ENCODE measurements at regions not wholly inside any gene's neighbourhood (a gene's known extent, or its start where the extent isn't known, plus 50 kb on each side); places are given as distances from the start of the nearest gene placed in this dataset.

DNA sequence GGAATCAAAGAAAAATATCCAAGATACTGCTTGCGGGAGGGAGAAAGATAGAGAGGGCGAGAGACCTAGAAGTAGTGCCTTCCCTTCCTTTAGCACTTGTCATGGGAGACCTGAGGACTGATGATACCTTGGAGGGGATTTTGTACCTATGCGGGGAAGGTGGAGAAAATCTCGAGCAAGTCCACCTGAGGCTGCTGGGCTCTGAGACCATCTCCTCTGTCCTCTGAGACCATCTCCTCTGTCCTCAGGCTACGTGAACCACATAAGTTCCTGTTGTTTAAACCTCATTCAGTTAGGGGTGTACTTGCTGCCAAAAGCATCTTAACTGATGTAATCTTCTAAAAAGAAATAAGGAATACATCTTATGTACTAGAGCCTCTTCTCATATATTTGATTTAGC, 164.9 kb downstream of the NR2F2 start:
- TF ChIP-seq, protein P1, sequence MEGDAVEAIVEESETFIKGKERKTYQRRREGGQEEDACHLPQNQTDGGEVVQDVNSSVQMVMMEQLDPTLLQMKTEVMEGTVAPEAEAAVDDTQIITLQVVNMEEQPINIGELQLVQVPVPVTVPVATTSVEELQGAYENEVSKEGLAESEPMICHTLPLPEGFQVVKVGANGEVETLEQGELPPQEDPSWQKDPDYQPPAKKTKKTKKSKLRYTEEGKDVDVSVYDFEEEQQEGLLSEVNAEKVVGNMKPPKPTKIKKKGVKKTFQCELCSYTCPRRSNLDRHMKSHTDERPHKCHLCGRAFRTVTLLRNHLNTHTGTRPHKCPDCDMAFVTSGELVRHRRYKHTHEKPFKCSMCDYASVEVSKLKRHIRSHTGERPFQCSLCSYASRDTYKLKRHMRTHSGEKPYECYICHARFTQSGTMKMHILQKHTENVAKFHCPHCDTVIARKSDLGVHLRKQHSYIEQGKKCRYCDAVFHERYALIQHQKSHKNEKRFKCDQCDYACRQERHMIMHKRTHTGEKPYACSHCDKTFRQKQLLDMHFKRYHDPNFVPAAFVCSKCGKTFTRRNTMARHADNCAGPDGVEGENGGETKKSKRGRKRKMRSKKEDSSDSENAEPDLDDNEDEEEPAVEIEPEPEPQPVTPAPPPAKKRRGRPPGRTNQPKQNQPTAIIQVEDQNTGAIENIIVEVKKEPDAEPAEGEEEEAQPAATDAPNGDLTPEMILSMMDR (IDR thresholded peaks at IDR 0.05; ENCODE audit: insufficient read depth, low read depth, low read length): no peak

DNA sequence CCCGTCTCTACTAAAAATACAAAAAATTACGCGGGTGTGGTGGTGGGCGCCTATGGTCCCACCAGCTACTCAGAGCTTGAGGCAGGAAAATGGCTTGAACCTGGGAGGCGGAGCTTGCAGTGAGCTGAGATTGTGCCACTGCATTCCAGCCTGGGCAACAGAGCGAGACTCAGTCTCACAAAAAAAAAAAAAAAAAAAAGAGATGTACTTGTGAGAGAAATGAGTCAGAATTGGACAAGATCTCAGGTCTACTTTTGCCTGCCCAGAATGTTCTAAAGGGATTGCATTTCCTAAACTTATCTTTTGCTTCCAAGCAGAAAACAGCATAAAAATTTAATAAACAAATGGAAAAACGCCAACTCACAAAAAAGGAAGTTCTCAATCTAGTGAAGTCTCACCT, 167.5 kb downstream of the NR2F2 start:
- H3K4me3 ChIP-seq (ENCODE audit: low read depth, low read length): no peak overlapping the region
- no peak for DNase-seq (ENCODE audit: low read depth)
- TF ChIP-seq, protein P1 (IDR thresholded peaks at IDR 0.05; ENCODE audit: insufficient read depth, low read depth, low read length): no peak

More for the DNA sequence above, 164.9 kb downstream of the NR2F2 start:
- DNase-seq (ENCODE audit: low read depth): no peak
- H3K4me3 ChIP-seq (ENCODE audit: low read depth, low read length): no peak overlapping the region

DNA sequence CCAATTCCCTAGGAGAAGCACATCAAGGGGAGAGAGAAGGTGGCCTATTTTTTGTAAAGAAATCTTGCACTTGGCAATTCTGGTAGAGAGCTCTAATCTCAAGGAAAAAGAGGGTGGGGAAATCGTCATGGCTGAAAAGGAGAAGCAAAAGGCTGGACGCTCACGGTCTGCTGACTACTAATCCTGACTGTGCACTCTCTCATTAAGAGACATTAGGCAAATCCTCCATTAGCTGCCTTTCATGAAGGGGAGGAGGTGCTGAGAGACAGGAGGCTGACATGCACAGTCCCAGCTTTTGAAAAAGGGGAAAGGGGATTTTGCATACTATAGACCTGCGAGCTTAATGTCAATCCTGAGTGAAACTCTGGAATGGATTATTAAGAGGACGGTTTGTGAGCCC, 170.0 kb downstream of the NR2F2 start:
- no peak for DNase-seq (ENCODE audit: low read depth)
- TF ChIP-seq, protein P1 (IDR thresholded peaks at IDR 0.05; ENCODE audit: insufficient read depth, low read depth, low read length): no peak
- no peak overlapping the region for H3K4me3 ChIP-seq (ENCODE audit: low read depth, low read length)

DNA sequence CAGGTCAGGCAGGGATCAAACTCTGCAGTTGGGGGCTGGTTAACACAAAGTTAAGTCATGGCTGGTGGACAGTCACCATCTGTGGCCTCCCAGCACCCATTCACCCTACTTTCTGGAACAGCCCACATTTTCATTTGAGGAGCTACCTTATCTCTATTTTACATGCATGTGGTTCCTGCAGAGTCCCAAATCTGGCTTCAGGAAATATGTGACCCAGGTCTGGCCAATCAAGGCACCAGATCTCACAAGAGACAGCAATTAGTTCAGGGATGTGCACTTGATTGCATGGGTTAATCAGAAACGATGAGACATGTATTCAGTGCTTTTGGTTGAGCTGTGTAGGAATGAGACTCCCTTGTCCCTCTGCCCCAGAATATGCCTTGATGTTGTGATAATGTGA, 170.9 kb downstream of the NR2F2 start:
- no peak overlapping the region for H3K4me3 ChIP-seq (ENCODE audit: low read depth, low read length)
- TF ChIP-seq, protein P1 (IDR thresholded peaks at IDR 0.05; ENCODE audit: insufficient read depth, low read depth, low read length): no peak
- no peak for DNase-seq (ENCODE audit: low read depth)

DNA sequence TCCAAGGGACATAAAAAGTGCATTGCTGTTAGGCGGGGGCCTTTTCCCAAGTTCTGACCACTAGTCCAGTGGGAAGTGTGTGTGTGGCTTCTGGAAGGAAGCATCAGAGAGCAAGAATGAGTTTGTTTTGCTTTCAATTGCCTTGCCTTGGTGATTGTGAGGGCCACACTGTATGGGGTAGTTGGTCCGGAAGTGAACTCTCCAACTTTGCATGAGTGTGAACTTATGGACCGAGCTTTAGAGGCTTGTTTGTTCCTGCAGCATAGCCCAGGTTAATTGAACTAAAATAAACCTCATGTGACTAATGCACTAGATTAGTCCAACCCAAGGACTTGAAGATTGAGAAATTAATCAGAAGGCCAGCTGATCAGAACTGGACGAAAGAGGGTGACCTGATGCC, 171.7 kb downstream of the NR2F2 start:
- H3K4me3 ChIP-seq (ENCODE audit: low read depth, low read length): no peak overlapping the region
- TF ChIP-seq, protein P1 (IDR thresholded peaks at IDR 0.05; ENCODE audit: insufficient read depth, low read depth, low read length): no peak
- DNase-seq (ENCODE audit: low read depth): no peak

DNA sequence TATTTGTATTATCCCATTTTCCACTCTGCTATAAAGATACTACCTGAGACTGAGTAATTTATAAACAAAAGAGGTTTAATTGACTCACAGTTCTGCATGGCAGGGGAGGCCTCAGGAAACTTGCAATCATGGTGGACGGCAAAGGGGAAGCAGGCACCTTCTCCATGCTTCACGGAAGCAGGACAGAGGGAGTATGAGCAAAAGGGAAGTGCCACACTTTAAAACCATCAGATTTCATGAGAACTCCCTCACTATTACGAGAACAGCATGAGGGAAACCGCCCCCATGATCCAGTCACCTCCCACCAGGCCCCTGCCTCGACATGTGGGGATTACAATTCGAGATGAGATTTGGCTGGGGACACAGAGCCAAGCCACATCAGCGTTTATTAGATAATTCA, 172.8 kb downstream of the NR2F2 start:
- DNase-seq (ENCODE audit: low read depth): no peak
- TF ChIP-seq, protein P1 (IDR thresholded peaks at IDR 0.05; ENCODE audit: insufficient read depth, low read depth, low read length): no peak
- no peak overlapping the region for H3K4me3 ChIP-seq (ENCODE audit: low read depth, low read length)

DNA sequence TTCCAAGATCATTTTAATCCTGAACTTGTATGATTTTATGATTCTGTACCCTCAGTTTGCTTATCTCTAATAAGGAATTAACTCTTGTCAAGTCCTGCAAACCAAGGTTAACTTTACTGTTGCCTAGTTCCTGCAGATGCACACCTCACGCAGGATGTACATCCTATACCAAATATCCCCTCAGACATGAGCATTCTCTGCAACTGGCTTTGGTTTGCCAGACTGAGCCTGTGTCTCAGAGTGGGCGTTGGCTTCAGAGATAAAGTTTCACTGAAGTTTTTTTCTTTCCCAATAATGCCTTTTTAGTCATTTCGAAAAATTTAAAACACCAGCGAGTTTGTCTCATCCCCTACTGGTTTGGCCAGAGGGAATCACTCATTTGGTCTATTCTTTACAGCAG, 173.9 kb downstream of the NR2F2 start:
- DNase-seq (ENCODE audit: low read depth): no peak
- TF ChIP-seq, protein P1 (IDR thresholded peaks at IDR 0.05; ENCODE audit: insufficient read depth, low read depth, low read length): no peak
- no peak overlapping the region for H3K4me3 ChIP-seq (ENCODE audit: low read depth, low read length)

Measured in fibroblast of villous mesenchyme (primary cell).